GM21367 (cell line): ENCODE measurements at regions not wholly inside any gene's neighbourhood (a gene's known extent, or its start where the extent isn't known, plus 50 kb on each side); places are given as distances from the start of the nearest gene placed in this dataset.
"Not testable (repeated sequence)": the region's sequence is repeated elsewhere in the genome, so short reads cannot be mapped to it uniquely, and the experiment has no call there.

Experiments
- ATAC-seq: cut with Tn5 transposase; IDR thresholded peaks from one replicate; pipeline ENCODE4 v1.9.1; 2021; ENCODE audit not compliant: unreplicated experiment

DNA sequence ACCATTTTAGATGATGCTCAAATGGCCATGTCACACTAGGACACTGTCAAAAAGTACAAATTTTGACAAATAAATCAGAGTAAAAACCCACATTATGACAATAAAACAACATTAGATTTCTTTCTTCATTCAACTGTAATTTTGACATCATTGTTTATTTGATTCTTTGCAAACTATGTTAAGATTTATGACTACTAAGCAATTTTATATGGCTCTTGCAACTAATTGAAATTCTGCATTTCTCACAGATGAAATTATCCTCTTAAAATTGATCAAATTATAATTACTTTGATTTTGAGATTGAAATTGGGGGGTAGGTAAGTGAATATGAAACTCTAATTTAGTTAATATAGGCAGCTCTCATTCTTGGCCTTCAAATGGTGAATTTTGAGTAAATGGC, 59.8 kb downstream of the ATOH1 start:
- ATAC-seq, result no peak

DNA sequence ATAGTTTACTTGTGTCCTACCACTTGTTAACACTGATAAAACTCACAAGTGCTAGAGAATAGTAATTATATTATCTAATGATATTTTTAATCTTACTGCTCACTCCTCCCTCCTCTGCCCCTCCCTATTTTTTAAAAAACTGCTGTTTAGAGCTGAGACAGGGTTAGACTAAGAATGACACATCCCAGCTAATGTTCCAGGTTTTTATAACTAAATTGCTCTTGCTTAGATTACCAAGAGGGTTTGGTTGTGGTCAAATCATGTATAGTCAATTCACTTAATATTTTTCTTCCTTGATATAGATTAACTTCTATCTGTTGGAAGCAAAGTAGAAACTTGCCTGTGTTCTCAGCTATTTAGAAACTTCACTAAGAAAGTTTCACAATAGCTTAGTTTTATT, 60.2 kb downstream of the ATOH1 start:
- ATAC-seq, result no peak

DNA sequence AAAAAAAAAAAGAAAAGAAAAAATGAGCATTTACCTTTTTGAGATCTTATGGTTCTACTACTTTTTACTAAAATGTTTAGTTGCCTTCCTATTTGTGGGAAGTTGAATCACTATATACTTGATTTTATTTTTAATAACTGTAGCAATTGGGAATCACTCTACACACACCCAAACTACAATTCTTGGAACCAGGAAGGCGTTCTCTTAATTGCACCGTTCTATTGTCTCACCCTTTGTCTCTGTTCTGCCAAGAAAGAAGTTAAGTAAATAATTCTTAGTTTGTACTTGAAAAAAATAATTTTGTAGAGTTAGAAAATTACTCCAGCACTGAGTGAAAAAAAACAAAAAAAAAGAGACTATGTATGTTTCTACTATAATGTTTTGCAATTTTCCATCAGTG, 62.7 kb downstream of the ATOH1 start:
- ATAC-seq, result no peak

DNA sequence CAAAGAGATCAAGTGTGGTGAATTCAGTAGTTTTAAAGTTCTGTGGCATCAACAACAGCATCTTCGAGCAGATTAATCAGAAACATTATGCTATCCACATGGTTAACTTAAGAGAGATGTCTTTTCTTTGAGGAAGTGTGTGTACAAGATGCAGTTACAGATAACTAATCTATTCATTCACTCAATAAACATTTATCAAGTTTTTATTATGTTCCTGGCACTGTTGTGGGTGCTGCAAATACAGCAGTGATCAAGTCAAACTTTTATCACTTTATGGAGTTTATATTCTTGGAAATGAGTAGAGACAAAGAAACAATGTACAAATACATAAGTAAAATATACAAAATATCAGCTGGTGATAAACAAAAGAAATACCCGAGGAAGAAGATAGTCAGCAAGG, 66.4 kb downstream of the ATOH1 start:
- no peak for ATAC-seq

DNA sequence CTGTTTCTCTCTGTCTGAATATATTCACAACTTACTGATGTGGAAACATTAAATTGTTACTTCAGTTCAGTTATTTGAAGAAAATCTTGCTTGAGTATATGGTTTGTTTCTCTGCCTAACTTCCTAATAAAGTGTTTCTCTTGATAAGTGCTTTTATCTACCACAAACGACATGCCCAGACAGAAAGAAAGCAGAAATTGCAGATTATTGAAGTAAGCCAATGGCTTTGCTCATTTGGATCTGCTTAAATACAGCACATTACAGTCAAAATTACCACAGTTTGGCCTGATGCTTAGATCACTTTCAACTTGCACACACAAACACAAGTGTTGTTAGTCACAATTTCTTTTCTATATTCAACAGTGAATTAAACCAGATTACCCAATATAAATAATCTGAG, 68.0 kb downstream of the ATOH1 start:
- ATAC-seq, result no peak

DNA sequence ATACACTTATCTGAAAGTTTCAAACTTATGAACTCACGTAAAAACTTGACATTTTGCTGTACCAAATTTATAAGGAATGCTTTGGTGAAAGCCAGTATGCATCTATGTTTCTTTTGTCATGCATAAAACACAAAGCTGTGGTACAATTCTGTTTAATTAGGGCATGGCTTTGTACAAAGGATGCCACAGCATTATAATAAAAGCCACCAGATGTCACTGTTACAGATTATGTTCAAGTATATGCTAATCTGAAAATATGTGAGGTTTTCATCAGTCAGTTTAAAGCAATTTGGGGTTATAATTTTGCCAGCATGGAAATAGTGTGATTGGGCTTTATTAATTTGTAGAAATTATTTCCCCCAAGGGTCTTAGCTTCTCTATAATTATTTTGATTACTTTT, 69.0 kb downstream of the ATOH1 start:
- ATAC-seq, result peak; percentile 79

DNA sequence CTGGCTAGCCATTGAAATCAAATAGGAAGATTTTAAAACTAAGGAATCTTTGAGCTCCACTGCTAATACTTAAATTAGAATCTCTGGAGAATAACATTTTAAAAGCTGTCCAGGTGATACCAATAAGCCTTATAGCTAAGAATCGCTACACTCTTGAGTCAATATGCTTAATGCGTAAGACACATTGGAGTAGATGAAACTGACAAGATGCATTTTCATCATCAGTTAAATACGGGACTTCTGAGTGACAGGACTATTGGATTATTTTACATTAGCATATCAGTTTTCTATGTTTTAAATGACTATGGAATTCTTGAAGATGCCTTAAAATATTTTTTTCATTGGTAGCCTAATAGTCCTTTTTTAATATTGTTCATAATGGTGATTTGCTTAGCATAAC, 80.2 kb downstream of the ATOH1 start:
- no peak for ATAC-seq

DNA sequence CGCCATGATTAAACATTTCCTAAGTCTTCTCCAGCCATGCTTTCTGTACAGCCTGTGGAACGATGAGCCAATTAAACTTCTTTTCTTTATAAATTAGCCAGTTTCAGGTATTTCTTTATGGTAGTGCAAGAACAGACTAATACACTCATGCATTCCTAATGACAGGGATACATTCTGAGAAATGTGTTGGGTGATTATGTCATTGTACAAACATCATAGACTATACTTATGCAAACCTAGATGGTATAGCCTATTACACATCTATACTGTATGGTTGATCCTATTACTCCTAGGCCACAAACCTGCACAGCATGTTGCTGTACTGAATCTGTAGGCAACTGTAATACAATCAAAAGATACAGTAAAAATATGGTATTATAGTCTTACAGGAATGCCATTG, 83.1 kb downstream of the ATOH1 start:
- ATAC-seq, result no peak

DNA sequence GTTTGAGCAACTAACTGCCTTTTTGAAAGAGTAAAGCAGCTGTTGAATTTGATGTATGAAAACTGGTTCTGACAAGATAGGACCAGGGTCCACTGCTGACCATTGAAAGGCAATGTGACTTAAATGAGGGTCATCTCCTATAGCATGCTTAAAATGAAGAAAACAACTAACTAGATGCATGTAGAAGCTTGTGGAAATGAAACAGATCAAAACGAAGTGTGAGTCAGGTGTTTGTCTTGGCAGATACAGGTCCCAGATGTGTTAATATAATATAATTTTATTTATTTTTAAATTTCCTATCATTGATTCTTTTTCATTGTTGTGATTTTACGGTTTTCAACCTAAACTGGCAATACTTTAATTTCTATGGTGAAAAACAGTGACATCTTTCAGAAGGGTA, 83.6 kb downstream of the ATOH1 start:
- no peak for ATAC-seq

DNA sequence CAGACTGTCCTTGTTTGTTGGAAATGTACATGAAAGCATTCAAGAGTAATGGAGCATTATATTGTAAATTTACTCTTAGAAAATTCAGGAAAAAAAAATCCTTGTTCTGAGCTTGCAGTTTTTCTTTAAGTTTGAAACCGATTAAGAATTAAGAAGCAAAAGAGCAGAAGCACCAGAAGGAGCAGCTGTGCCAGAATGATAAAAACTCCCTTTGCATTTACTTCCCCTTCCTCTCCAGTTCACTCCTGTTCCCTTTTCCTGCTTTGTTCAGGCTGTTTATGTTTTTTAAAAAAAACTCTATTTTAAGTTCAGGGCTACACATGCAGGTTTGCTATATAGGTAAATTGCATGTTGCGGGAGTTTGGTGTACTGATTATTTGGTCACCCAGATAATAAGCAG, 90.3 kb downstream of the ATOH1 start:
- ATAC-seq, result no peak

DNA sequence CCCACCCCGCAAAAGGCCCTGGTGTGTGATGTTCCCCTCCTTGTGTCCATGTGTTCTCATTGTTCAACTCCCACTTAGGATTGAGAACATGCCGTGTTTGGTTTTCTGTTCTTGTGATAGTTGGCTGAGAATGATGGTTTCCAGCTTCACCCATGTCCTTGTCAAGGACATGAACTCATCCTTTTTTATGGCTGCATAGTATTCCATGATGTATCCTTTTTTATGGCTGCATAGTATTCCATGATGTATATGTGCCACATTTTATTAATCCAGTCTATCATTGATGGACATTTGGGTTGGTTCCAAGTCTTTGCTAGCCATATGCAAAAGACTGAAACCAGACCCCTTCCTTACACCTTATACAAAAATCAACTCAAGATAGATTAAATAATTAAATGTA, 95.0 kb downstream of the ATOH1 start:
- not testable (repeated sequence) for ATAC-seq

DNA sequence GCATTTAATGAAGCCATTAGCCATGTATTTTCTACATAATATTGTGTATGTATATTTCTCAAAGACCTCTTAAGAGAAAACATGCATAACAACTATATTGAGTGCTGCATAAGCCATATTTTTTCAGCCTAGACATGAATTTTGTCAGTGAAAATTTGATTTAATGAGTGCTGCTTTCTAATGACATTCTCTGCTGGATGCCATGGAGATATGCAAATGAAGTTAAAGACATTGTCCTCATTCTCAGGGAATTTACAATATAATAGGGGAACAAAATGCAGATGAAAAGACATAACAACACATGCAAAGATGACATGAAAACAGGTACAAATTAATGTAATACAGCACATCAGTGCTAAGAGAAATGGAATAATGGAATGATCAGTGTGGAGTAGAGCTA, 118.7 kb downstream of the ATOH1 start:
- no peak for ATAC-seq

DNA sequence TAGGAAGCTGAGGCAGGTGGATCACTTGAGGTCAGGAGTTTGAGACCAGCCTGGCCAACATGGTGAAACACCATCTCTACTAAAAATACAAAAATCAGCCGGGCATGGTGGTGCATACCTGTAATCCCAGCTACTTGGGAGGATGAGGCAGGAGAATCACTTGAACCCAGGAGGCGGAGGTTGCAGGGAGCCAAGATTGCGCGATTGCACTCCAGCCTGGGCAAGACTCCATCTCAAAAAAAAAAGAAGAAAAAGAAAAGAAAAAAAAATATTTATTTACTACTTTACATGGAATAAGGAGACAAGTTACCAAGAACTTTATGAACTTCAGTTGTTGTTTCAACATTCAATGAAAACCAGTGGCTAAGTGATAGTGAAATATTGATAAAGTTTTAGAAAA, 121.7 kb downstream of the ATOH1 start:
- not testable (repeated sequence) for ATAC-seq

DNA sequence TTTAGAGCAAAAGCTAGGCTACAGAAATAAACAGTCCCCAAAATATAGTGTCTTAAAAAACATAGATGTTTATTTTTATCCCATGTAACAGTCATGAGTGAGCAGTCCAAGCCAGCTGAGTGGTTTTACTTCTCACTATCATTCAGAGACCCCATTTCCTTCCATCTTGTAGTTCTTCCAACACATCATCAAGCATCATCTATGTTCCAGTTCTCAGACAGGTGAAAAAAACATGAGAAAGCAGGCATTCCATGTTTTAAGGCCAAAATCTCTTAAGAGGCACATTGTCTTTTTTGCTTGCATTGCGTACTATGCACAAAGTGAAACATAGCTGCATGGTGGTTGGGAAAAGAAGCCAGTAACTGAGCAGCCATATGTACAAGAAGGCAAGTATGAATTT, 128.6 kb downstream of the ATOH1 start:
- no peak for ATAC-seq

DNA sequence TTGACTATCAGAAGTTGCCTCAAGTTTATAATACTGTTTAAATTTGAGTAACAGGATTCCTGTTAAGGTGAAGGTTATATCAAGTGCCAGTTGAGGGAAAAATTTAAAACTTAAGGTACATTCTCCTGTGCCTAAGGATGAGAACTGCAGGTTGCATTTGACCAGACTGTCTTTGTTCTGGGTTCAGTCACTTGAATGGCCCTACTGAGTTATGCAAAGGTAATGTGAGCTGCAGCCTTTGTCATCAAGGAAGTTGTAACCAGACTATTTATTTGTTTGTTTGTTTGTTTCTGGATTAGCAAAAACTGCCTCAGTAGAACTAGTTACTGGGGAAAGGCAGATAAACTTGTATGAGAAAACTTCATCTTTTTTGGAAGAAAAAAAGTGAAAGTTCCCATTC, 131.9 kb downstream of the ATOH1 start:
- no peak for ATAC-seq

DNA sequence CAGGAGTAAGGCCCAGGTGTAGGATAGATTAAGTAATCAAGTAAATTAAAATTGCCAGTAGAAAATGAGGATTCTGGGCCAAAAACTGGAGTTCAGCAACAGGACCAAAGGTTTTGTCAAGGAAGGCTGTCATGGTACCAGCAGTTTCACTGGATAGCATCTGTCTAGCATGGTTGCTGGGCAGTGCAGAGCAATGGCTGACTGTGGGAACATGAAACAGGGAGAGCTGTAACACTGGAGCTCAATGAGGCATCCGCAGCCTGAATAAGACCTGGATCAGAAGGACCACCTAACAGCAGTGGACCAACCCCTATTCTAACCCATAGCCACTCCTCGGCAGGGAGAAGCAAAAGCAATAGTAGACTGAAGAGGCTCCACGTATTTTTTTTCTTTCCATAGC, 132.4 kb downstream of the ATOH1 start:
- no peak for ATAC-seq

DNA sequence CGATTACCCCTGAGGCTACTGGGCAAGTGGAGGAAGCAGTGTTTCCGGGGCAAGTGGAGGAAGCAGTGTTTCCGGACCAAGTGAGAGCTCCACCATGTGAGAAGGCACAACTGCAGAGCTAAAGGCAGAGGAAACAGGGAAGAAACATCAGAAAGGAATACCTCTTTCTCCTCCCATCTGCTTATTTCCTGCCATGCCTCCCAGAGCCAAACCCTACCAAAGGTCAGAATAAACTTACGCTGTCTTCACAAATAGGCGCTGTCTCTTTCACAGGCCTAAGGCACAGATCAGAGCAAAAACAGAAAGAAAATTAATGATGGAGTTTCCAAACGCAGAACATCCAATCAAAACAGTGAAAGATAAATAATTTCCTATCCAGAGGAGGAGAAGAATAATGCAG, 153.0 kb downstream of the ATOH1 start:
- no peak for ATAC-seq

DNA sequence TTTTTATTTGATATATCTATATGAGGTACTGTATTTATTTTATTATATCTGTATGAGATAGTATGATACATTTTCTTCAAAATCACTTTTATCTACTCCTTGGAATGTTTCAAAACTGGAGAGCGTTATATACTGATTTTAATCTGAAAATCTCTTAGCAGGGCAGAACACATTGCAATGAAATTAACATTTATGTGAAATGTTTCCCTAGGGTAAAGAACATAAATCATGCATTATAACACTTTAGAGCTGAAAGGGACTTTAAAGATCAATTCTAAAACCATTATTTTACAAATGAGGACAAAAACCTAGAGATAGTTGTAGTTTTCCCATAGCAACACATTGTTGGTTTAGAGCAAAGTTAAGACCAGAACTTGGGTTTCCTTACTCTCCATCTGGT, 153.7 kb downstream of the ATOH1 start:
- ATAC-seq, result no peak

DNA sequence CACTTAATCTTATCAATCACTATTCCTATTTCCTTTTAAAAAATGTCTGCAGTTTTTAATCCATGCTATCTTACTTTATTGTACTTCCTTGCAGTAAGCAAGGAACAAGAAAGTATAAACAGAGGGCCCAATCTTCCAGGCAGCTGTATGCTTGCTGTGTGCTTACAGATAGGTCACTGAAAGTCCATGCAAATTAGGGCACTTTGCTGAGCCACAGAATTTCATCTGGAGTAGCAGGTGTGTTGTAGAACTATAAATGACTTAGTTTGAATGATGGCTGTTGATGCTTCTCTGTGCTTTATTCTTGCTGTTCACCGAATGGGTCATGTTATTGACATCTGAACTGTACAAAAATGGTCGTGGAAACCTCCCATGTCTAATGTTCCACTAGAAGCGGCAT, 154.6 kb downstream of the ATOH1 start:
- ATAC-seq, result peak; percentile 98

DNA sequence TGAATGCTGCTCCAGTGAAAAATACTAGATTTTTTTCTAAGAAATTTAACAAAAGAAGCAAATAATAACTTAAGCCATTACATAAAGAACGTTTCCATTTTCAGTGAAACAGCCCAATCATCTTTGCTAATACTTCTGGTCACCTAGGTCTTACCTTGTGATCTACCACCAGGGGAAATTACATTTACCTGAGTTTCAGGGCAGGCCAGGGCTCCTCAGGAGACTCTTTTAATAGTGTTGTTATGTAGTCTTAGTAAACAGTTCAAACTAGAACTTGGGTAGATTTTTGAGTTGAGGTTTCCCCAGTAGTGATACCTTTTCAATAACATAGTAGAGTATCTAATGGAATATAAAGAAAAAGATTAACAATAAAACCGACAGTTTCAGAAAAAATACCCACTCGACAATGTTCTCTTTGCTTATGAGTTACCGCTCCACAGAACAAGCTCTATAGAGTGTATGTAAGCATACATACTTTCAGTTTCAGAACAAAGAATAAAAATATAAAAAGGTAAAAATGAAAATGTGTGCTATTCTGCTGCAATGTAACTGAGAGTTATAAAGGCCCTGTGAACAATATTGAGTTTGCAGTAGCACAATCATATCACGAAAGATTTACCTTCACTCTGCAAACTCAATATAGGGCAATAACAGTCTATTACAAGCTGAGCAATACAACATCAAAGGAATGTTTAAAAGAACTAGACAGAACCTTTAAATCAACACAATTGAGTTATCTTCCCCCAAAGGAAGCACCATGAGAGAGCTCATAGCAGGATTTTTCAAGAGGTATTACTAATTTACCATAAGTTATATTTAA, 165.8 kb downstream of the ATOH1 start:
- no peak for ATAC-seq

DNA sequence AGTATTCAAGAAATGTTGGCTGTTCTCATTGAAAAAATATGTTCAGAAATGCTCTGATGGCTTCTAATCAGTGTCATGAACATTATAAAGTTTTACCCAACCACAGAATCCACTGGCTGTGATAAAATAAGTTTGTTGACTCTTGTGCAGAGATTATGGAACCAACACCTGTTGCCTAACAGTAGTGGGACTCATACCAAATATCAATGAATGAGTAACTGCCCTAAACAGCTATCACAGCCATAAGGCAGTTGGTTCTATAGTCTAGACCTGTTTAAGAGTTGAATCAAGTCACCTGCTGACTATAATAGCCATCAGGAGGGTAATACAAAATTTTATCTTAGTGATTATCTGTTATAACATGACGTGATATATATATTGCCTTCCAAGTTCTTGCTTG, 168.3 kb downstream of the ATOH1 start:
- ATAC-seq, result peak; percentile 75

DNA sequence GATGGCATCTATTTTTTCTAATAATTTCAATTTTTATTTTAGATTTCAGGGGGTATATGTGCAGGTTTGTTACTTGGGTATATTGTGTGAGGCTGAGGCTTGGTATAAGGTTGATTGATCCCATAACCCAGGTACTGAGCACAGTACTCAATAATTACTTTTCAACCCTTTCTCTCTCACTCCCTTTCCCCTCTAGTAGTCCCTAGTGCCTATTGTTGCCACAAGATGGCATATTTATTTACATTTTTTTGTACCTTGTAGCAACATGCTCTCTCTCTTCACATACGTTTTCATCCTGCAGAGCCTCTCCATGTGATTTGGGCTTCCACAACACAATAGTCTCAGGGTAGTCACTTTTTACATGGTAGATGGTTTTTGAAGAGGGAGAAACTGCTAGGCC, 172.0 kb downstream of the ATOH1 start:
- ATAC-seq, result no peak

DNA sequence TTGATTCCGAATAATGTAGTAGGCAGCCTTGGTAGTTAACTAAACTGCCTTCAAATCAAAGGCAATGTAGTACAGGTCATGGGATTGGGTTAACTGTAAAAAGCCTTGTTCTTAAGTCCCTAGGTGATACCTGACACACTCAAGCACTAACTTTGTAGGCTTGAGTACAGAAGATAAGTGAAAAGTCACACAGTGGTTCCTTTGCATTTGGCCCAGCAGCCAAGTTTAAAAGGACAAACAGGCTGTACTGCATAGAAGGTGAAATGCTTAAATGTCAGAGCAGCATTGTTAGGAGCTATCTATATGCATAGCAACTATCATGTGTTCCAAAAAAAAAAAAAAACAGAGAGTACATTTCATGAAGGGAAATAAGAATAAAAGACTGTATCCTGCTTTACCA, 178.4 kb downstream of the ATOH1 start:
- ATAC-seq, result no peak
